HG03521 (cell line): ENCODE measurements at regions not wholly inside any gene's neighbourhood (a gene's known extent, or its start where the extent isn't known, plus 50 kb on each side); places are given as distances from the start of the nearest gene placed in this dataset.

ENCODE experiments used
- ATAC-seq: cut with Tn5 transposase; IDR thresholded peaks from one replicate; pipeline ENCODE4 v1.9.1; 2021; ENCODE audit warnings: mild to moderate bottlenecking, moderate library complexity; ENCODE audit not compliant: unreplicated experiment

GRCh38 chr16:73846007-73846330, 450.6 kb upstream of the PSMD7 start:
- no peak for ATAC-seq

DNA sequence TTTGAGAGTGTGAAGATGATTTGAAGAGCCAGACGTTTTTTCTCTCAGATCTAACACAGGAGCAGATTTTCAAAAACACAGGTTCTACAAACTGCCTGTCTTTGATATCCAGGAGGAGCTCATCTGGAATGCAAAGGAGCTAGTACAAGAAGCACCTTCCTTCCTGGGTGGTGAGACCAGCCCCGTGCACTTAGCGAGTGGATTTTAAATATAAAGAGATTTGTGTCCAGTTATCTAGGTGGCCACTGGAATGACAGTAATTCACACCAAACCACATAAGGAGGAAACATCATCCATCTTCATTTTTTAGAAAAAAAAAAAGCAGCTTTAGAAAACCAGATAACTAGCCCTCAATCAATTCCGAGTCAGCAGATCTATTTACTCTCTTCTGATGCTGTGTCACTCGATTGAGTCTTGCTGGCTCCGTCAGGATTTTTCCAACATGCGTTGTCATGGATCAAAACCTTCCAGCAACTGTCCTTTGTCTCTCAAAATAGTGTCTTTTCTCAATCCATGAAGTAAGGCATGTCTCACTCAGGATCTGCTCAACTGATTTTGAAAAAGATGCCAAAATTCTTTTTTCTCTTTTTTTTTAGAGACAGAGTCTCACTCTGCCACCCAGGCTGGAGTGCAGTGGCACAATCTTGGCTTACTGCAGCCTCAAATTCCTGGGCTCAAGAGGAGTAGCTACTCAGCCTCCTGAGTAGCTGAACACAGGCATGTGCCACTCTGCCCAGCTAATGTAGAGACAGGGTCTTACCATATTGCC, 451.2 kb upstream of the PSMD7 start:
- no peak for ATAC-seq

DNA sequence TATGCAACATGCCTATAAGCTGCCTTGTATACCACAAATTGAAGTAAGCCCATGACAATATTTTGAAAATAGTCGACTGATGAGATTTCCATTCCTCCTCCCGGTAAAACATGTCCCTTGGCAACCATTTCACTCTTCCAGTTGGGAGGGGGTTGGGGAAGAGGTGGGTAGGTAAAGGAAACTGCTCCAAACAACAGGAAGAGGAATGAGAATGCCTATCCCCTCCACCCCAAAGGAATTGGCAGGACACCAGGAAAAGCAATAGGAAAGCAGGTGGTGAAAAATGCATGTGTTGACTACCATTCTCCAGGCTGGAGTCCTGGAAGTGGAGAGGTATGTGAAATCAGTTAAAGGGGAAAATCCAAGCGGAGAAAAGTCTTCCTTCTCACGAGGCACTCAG, 455.9 kb upstream of the PSMD7 start:
- no peak for ATAC-seq

DNA sequence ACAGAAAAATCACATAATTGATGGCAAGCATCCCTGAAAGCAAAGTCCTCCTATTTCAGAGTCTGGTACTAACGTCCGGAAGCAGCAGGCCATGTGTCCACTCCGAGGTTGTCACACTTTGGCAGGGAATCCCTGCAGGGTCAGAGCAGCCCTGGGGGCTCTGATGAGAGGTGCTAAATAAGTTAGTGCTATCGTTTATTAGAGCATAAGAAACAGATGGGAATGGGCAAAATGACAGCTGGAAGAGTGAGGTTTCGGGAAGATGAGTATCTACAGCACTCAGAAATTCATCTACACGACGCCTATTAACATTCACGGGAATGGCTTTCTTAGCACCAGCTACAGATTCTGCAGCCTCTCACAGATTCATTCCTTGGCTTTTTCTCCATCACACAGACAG, 465.4 kb upstream of the PSMD7 start:
- no peak for ATAC-seq

GRCh38 chr16:73823205-73823849, 473.3 kb upstream of the PSMD7 start:
- no peak for ATAC-seq

- ATAC-seq: no peak
These were observed 478.9 kb upstream of the PSMD7 start for GRCh38 chr16:73817526-73818324.

DNA sequence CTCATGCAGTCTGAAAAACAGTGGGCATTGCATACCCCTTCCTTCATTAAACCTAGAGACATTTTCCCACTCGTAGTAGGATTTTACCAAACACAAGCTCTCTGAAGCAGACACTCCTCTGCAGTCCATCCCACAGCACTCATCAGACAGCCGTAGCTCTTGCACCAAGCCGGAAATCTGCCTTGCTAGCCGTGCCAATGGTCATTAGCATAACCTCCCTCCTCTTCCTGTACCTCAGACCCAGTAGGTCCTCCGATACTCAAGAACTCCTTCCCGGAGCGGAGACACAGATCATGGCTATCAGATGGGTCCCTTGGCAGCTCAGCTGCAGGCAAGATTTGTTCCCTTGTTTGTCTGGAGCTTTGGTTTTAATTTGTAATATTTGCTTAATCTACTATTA, 483.1 kb upstream of the PSMD7 start:
- no peak for ATAC-seq

GRCh38 chr16:73804456-73804855, 492.2 kb upstream of the PSMD7 start:
- no peak for ATAC-seq

- ATAC-seq: no peak
These were observed 498.1 kb upstream of the PSMD7 start for GRCh38 chr16:73798471-73798870.

- ATAC-seq: no peak
These were observed 499.5 kb upstream of the PSMD7 start for GRCh38 chr16:73797115-73797514.

DNA sequence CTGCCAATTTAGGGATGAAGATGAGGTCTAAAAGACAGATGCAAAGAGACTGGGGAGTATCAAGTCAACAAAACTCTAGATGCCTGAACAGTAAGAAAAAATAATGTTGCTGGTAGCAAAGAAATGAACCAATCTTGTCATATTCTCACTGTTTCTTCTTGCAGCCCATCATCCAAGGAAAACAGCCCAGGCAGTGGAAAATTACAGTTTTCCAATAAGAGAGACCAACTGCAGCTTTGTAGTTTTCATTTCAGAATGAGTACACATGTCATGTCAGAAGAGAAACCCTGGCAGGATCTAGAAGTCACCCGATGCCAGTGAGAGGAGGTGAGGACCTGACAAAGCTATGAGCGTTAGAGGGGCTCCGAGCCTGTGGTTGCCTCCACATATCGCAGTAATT, 500.4 kb upstream of the PSMD7 start:
- no peak for ATAC-seq

GRCh38 chr16:73794994-73795393, 501.6 kb upstream of the PSMD7 start:
- no peak for ATAC-seq

- no peak for ATAC-seq
These were observed 502.7 kb upstream of the PSMD7 start for GRCh38 chr16:73793871-73794437.

DNA sequence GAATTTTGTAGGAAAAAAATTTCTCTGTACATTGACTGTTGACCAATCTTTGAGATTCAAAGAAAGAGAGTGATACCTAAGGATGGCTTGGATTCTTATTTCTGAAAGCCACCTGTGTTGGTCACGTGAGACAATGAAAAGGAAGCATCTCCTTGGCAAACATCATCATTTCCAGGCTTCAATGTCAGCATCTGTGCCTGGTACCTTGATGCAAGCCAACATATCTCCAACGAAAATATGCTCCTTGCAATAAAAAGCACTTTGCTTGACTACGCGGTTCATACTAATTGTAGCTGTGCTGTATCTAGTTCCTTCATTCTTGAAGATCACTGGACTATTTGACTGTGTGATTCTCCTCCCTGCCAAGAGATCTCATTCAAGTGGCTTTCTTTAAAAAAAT, 503.4 kb upstream of the PSMD7 start:
- no peak for ATAC-seq

DNA sequence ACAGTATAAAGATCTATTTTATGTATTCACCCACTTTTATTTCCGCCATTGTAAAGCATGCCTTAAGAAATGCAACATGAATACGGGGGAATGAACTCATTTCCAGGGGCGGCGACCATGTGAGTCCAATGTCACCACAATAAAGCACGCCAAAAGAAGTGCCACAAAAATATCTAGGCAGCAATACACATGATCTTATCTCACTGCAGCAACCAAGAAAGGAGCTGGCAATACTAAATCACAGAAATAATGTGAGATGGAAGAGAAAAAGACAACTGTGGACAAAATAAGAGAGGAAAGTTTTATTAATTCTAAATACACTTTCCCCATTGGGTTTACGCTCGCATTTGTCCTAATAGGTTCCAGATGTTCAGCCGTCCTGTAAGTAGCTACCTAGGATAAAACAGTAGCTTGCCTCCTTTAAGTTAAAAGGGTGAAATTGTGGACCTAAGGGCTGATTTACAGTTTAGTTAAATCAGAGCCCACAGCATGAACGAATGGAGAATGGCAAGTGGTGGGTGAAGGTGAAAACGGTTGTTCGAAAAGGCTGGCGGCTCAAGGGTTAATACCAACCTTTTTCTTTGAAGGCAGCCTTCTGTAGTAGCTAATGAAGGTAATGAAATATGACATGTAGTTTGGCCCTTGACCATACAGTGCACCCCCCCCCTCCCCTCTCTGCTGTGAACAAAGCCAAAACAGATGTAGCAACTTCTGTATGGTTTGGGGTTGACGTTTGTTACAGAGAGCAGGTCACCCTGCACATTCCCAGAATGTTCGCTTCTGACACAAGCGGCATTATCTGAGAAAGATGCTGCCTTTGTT, 504.2 kb upstream of the PSMD7 start:
- ATAC-seq: no peak

DNA sequence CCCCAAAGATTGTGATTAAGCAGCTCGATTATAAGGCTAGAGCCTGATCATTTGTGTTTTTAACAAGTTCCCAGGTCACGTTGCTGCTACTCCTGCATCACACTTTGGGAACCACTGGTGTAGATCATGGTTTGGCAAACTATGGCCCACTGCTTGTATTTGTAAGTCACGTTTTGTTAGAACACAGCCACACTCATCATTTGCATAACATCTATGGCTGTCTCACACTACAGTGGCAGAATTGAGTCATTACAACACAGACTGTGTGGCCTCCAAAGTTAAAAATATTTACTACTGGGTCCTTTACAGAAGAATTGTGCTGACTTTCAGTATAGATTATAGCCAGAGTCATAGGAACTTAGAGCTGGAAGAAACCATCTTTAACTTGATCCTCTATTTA, 515.3 kb upstream of the PSMD7 start:
- ATAC-seq: no peak

DNA sequence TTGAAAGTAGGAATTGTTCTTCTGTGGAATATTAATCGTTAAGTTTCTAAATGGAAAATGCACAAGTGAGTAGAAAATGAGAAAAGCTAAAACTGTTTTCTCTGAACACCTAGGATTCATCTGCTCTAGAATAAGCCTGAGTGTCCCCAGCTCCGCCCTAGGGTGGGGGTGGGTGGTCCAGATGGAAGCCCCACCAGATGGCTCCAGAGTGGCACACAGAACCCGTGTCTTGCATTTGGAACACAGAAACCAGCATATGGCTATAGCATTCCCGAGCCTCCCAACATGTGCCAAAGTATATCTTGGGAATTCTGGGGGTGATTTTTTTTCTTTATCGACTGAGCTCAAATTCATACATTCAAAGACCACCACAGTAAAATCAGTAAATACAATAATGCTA, 517.7 kb upstream of the PSMD7 start:
- no peak for ATAC-seq

DNA sequence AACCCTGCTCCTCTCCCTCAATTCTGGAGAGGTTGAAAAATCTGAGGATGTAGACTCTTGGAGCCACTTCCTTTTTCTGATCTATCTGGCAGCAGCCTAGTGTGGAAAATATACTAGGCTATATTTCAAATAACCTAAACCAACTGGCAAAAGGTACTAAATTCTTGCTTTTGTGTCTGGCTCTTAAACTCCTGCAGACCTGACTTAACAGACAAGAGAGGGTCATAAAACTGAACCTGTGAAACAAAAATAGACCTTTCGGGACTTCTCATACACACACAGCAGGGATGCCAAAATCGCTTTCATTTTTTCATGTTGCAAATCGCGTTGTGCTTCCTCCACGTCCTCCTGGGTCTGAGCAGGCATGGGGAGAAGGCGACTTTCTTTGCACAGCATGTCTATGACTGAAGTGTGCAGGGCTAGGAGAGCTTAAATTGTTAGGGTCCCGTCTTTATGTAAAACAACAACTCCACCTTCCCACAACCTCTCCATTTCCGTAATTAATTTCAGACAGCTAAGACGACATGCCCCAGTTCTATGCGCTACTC, 520.7 kb upstream of the PSMD7 start:
- no peak for ATAC-seq

DNA sequence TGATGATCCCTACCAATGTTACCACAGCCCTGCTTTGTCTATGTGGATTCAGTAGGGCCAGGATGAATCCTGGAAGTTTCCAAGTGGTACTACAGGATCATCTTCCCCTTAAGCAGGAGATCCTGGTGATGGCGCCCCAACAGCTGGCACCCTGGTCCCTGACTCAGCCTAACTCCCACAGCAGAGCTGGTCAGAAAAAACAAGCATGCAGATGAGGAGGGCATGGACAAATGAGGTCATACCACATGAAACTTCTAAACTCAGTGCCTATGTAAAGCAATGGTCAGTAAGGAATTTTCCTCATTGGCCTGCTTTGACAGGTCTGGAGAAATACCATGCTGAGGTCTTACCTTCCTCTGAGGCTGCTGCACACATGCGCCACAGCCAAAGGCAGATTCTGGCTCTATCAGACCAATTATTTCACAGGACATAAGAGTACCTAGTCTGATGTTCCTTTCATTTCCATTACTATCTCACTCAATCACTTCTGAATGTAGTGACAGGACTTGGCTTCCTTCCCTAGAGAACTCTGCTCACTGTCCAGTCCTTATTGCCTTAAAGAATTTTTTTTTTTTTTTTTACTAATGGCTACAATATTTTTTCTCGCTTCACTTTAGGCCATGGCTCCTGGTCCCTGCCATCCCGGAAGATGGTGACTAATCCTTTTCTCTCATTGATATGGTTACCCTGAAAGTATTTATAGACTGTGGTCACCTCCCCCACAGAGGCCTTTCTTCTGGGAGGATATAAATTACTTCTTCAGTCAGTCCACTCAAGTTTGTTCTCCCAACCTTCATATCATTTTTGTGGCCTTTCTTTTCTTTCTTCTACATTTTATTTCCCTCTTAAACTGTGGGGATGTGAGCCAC, 525.2 kb upstream of the PSMD7 start:
- no peak for ATAC-seq

DNA sequence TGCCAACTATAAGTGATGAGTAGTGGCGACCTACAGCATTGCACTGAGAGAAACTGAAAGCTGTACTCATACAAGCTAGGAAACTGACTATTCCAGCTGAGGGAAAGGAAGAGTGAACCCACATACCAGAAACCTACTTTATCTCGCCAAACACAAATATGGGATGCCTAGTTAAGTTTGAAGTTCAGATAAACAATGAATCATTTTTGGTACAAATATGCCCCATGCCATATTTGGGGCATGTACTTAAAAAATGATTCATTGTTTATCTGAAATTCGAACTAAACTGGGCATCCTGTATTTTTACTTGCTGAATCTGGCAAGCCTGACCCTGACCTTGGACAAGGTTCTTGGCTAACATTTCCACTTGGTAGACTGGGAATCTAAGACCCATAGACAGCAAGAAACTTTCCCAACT, 527.8 kb upstream of the PSMD7 start:
- no peak for ATAC-seq
